NCI-H748 treated with DMSO at 0.1 percent for 48 hours (cell line): ENCODE measurements at regions not wholly inside any gene's neighbourhood (a gene's known extent, or its start where the extent isn't known, plus 50 kb on each side); places are given as distances from the start of the nearest gene placed in this dataset.

Experiments used
- DNase-seq: peaks from one replicate; lab custom pipeline; 2025; lab: John Stamatoyannopoulos, UW

DNA sequence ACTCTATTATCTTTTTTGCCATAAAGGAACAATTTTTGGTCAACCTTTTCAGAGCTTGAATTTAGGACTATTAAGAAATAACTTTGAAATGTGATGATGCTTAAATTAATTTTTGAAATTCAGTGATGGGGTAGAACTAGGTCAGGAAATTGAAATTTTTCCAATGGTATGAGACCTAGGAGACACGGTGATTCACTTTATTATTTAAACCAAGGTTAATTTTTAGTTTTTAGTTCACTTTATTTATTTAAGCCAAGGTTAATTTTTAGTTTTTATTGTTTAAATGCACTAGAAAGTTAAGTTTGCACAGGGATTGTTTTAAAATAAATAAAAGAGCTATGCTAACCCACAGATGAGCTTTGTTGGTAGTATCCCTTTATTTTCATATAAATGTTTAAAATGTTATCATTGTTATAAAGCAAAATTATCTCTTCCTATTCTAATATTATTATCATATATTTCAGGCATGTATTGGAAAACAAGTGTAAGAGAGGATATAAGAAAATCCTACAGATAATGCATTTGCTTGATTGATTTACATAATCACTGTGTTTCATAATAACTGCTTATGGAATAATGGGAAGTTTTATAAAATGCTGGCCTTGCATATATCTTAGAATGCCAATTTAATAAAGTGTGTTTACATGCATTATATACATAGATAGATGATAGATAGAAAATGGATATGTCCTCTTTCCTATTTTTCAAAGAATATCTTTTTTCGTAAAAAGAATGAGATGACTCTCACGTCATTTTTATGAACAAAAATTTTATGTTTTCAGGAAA lies 163.6 kb downstream of the HGF start:
- DNase-seq = no peak

DNA sequence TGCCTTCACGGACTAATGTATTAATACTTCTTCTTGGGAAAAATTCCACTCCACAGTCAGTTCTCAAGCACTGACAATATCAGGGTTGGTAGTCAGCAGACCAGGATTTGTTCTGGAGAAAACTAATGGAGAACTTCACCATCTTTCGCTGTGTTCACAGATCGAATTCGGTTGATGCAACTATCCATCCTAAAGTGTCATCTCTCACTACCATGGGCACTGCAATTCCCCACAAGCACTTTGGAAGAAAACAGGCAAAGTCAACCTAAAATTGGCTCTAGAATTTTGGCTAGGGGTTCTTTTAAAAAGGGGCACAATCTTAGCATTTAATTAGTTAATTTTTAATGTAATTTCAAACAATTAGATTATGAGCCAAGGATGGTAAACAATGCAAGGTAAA lies 164.4 kb downstream of the HGF start:
- DNase-seq = no peak

DNA sequence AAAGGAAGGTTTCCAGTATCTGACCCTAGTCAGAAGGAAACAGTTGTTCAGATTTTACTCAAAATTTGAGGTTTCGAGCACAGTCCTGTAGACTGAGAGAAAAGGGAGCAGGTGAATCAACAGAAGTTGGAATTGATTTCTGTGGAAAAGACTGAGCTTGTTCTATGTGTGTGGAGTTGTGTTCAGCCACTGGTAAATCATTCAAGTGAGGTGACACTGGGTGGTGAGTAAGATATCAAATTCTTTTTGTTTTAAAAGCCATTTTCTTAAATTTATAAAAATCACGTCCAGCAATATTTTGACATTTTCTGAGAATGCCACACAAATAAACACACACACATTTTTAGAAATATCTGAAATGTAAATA lies 165.1 kb downstream of the HGF start:
- no peak for DNase-seq

DNA sequence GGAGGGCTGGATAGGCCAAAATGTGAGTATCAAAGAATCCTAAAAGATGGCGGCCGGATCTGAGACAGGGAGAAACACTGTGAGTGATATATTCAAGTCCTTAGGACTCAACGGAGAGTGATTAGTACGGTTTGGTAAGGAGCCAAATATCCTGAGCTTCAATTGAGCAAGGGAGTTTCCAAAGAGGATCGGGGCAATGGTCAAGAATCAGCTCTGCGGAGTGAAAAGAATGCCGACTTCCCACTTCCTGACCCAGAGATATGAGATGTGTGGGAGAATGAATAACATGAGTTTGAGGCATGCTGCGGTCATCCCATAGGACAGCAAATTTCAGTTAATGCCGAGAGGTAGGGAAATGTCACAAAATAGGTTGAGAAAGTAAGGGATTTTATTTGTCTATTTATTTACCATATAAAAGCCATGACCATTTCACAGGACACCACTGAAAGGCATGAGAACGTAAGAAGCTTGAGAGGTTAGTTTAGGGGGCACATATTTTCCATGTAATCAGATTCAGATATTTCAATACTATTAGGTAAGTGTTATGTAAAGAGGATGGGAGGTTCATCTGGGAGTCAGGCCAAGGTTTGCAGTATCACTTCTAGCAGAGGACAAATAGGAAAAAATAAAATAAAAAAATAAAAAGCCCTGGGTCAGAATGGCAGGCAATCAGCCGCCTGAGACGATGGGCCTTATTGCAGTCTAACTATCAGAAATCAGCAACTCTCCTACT lies 165.6 kb downstream of the HGF start:
- DNase-seq = no peak

DNA sequence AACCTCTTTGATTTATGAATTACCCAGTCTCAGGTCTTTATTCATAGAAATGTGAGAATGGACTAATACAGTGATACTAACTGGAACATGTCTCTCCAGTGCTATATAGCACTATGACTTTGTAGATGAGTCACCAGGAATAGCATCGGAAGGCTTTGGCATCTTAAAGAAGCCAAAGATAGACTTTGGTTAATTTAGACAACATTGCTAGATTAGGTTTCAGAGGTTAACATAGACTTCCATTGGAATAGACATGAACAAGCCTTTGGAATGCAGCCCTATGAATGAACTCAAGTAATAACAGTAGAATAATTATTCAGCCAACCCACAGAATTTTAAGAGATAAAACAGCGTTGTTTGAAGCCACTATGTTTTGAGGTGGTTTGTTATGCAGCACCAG lies 169.2 kb downstream of the HGF start:
- no peak for DNase-seq

DNA sequence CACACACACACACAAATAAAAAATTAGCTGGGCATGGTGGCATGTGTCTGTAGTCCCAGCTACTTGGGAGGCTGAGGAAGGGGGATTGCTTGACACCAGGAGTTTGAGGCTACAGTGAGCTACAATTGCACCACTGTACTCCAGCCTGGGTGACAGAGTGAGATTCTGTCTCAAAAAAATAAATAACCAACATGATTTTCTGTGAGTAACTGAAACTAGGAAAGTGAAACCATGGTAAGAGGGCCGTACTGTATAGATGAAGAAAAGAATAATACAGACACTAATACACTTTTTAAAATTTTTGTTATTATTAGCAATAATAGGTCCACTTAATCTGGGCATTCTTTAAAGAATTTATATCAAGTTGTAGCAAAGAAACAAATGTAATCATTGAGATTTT lies 170.9 kb downstream of the HGF start:
- DNase-seq = no peak

DNA sequence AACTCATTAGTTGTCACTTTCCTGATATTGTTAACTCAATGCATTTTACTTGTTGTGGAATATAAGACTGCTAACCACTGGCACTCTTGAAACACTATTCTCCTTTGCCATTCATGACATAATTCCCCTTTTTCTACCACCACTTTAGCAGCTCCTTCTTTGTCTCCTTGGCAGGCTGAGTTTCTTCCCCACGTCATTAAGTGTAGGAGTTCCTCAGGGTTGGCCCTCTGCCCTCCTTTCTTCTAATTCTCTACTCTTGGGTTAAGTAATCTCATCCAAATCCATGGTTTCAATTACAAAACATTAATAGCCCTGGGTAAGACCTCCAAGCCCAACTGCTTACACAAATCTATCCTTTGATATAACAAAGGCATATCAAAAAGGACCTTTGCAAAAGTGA lies 175.1 kb downstream of the HGF start:
- no peak for DNase-seq

DNA sequence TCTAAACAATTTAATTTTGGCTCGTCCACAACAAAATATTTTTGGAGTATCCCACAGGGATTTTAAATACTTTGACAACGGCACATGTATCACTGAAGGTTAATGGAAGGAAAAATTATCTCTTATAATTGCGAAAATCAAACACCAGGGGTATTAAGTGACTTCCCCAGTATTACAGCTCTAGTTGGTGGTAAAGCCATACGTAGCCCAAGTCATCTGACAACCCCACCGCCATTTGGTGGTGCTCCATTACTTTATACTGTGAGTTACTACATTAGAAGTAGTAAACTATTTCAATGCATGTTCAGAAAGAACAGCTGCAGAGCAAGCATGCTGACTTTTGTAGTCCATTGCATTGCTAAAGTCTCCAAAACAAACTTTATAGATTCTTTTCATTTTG lies 179.7 kb downstream of the HGF start:
- DNase-seq = no peak

DNA sequence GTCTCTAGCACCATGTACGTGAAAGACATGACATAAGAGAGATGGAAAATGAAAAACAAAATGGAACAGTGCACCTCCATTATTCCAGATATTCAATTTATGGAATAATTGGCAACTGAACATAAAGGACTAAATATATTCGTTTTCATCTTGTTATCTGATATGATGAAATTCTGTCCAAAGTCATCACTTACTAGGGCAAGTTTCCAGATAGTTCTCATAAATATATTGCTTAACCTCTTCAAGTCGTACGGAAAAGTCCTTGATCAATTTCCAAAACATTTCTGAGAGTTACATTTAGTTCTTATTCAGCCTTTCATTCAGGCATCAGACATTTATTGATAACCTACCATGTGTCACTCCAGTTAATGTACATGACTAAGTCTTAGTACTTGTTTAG lies 185.2 kb downstream of the HGF start:
- no peak for DNase-seq

DNA sequence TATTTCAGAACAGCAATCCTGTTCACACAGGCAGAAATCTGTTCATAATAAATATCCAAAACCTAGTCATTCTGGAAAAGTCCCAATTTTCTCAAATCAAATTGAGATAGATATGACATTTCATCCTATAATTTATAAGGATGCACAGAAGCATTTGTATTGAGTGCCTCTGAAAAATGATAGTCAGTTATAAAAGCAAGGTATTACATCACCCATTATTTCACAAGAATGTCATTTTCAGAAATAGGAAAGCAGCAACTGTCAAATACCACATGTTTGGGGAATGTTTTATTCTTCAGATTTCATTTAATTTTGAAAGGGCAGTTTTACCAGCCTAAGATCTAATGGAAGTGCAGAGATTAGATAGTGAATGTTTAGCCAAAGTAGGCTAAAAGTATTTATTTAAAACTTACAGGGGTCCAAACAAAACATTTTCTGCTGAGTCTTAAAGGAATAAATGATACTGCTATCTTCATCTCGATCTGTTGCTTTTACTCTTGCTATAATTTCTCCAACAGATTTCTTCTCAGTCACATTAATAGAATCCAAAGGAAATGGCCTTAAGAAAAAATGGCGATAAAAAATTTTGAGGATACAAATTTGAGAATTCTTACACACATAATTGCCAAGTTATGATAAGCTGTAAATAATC lies 185.8 kb downstream of the HGF start:
- no peak for DNase-seq

DNA sequence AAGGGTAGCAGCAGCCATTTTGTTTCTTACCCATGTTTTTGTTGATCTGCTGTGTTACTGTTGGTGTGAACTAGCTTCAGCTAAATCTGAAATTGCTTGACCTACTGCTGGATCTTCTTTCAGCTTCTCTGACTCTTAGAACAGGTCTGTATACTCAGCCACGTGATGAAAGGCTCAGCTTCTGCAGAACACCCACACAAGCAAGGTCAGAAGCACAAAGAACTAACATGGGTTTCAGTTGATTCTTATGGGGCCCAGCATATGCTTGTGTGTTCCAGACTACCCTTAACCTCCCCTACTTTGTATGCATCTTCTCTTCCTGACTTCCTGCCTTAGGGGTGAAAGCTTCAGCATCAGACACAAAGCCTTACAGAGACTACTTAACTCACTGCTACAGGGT lies 186.8 kb downstream of the HGF start:
- DNase-seq = no peak

DNA sequence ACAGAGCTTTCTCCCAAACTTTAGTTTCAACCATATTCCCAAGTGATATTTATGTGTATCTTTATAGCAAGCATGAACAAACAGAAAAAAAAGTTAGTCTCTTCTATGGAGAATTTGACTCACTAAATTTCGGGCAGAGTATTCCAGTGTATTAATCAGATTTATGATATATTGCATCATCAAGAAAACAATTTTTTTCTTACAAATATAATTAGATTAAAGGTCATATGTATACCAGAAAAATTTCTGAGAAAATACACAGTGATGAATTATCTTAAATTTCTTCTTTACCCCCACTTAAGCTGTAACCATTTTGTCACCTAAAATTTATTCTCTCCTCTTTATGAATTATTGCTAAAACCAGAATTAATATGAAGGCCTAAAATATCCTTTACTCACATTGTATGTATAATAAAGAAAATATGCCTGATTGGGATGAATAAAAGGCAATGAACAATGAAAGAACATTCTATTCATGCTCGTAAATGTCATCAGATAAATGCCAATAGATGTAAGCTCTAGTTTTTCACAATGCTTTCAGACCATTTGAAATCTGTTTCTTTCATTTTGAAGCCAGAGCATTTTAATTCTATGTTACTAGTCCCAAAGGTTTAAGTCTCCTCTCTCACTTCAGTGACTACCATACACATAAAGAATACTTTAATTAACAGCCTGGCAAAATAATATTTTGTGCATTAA lies 192.1 kb downstream of the HGF start:
- no peak for DNase-seq

DNA sequence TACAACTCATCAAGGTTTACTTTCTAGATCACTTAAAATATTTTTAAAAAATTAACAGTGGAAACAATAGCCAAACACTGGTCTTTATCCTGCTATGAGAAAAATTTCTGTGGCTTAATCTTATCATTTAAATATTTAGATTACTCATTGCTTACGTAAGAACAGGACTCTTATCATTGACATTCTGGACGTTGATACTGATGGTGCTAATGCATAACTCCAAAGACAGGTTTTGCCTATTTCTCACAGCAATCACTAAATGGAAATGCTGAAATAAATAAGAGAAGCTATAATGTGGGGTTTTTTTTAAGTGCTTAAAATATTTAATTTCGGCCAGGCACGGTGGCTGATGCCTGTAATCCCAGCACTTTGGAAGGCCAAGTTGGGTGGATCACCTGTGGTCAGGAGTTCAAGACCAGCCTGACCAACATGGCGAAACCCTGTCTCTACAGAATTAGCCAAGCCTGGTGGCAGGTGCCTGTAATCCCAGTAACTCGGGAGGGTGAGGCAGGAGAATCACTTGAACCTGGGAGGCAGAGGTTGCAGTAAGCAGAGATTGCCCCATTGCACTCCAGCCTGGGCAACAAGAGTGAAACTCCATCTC lies 195.0 kb downstream of the HGF start:
- no peak for DNase-seq

DNA sequence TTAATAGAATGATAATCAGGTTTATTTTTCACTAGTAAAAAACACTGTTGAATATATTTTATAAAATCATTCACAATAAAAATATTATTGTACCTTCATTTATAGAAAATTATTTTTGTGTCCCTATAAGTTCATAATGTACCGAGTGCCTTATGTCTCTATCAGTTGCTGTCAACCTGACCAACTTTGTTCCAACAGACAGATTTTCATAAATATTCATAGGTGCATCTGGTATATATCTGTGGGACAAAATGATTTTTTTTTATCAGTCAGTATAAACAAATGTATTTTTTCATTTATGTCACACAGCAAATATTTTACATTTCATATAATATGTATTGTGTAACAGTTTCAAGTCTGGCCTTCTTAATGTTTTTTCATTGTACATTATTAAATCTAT lies 195.9 kb downstream of the HGF start:
- DNase-seq = no peak

DNA sequence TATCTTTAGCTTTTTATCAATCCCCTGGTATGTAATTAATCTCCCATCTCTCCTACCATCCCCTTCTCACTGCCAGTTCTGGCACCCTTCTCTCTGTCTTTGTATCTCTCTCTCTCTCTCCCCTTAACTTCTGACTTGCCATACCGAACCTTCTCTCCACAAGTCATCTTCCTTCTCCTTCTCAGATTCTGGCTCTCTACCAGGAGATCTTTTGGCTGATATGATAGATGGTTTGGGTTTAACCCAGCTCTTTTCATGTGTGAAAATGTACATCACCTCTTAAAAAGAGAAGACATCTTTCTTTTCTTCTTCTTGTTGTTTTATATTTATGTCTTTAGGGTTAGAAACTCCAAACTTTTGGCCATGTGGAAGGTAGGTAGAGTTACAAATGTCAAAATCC lies 196.7 kb downstream of the HGF start:
- no peak for DNase-seq

DNA sequence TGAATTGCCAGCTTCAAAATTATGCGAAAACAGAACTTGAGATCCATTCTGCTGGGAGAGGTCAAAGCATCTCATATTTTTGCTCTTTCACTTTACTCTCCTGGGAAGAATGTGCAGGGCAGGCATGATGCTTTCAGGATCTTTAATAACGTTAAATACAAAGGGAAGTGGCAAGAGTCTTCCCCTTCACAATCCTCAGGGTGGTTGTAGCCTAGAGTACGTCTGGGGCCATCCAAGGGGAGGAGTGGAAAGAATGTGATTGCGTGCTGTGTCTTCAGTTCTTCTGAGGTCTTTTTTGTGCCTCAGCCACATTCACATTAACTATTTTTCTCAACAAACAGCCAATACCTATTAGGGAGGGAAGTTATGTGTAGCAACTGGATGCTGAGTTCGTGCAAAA lies 207.3 kb downstream of the HGF start:
- DNase-seq = no peak

DNA sequence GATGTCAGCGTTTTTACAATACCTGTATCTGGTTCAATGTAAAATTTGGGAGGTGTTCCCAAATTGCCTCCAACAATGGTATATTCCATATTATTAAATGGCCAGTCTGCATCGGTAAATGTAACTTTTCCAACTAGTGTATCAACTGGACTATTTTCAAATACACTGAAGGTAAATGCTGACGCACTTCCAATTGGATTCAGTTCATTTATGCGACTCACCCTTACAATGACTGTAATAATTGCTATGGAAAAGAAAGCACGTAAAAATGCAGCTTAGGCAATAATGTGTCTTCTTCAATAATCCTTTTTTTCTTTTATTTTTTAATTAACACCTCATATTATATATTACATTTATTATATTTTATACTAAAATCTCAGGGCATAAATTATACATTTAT lies 209.1 kb downstream of the HGF start:
- no peak for DNase-seq

DNA sequence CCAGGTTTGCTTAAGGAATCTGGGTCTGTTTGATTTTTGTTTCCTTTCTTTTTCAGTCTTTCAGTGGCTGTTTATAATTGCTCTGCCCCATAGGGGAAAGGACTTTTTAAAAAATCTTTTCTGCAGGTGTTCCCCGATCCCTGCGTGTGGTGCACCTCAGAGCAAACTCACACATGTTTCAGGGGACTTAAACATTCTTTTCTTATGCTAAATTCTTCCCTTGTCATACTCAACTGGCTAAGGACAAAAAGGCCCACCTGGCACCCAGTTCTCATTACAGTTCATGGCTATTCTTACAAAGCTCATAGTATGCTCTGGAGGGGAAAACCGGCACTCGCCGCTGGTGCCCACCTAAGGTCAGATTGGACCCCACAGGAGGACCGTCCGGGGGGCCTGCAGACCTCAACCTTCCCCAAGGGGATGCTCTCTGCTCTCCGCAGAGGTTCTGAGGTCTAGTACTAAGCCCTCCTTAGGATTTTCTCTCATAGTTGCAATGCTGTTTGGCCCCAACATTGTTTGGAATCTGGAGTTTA lies 220.3 kb downstream of the HGF start:
- no peak for DNase-seq

DNA sequence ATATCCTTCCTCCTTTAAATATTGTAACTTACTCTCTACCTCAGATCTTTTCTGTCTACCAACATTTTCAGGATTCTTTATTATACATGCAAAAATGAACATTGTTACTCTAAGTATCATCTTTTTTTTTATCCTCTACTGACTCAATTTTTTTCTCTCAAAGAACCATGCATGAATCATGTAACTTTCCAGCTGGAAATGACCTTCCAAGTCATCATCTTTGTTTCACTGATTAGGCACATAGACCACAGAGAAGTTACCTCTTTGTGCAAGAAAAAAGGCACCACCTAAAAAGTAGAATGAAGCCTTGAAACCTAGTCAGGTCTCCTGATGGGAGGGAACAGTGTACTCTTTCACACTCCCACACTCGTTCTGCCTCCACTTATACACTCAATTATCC lies 234.9 kb downstream of the HGF start:
- no peak for DNase-seq

DNA sequence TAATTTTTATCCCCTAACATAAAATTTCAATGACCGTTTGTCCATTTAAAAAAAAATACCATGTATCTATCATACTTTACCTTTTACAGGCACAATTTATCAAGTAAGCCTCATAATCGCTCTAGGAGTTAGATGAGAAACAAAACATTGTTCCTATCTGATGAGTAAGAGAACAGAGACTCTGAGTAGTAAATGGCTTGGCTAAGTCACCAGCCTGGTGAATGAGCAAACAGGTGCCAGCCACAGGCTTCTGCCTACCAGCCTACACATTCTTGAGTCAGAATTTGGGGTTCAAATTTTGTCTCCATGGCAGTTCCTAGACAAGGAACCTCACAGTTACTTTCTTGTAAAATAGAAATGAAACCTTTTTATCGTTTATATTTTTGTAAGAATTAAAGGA lies 235.4 kb downstream of the HGF start:
- DNase-seq = no peak

DNA sequence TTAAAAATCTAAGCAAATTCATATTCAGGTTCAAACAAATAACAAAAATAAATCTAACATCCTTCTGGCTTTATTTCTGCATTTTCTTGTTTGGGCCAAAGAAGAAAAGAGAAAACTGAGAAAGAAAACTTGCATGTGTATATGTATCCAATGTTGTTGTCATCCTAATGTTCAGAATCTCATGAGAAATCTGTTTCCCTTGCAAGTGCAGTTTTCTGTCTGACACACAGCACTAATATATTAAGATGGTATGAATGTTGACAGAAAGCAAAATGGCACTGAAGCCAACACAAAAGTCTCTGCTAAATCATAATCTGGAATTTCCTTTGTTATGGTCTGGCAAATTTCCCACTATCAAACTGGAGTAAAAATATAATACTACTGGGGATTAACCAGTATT lies 235.9 kb downstream of the HGF start:
- no peak for DNase-seq

DNA sequence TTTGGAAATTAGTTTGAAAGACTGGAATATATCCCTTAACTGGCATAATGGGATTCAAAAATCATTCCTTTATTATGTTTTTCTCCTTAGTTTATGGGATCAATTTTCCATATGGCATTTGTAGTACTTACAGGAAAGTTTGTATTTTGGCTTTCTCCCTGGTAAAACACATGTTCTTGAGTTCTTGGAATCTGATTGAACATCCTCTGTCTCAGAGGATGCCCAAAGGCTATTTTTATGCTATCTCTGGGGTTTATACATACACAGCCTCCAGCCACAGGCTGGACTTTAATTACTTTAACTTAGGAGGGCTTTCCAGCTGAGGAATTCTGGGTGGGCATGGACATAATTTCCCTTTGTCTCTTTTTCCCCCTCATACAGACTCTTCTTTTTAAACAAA lies 236.4 kb downstream of the HGF start:
- DNase-seq = no peak
